ENCODE measurements at regions not wholly inside any gene's neighbourhood (a gene's known extent, or its start where the extent isn't known, plus 50 kb on each side); places are given as distances from the start of the nearest gene placed in this dataset.

DNA sequence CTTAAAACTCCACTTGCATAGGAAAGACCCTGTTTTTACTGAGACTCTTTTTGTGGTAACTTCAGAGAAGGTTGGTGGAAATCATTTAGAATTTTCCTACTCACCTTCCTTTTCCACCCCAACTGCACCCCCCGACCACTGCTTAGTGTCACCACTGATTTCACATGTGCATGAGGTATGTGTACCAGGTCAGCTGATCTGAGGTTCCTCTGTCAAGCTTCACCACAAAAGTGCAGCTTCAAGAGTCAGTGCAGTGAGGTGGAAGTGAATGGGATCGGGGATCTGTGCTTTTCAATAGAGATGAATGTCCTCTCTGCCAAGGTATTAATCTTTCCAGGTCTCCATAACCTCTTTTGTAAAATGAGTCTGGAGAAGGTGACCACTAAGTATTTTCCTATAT, 260.5 kb upstream of the WWC1 start:
- intact Hi-C loops (cut with DNase I) = no loop called here
- no peak for DNase-seq (ENCODE audit: low spot score)

DNA sequence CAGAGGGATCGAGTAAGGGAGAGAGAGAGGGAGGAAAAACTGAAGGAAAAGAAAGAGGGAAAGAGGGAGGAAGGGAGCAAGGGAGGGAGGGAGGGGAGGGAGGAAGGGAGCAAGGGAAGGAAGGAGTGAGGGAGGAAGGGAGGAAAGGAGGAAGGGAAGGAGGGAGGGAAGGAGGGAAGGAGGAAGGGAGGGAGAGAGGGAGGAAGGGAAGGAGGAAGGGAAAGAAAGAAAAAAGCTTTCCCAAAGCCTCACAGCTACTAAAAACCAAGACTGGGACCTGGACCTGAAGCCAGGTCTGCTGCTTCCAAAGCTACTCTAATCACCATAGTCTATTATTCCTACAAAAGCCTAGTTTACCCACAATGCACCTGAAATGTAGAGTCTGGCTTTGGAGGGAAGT, 259.8 kb upstream of the WWC1 start:
- no peak for DNase-seq (ENCODE audit: low spot score)
- intact Hi-C loops (cut with DNase I) = no loop called here

DNA sequence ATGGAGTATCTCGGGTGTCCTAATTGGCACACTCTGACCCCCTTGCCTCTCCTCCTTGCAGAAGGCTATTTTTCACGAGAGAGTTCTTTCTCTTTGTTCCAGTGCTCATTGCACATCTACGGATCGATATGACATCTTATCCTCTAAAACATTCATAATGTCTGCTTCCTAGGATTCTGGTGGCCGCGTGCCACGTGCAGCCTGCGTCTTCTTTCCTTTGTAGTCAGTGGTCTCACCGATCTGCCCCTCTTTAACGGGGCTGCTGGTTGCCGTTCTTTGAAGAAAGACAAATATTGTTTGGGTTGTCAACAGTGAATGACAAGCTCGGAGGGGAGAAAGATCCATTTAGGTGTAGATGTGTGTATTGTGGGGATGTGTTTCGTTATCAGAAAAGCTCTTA, 252.4 kb upstream of the WWC1 start:
- DNase-seq (ENCODE audit: low spot score) = no peak
- intact Hi-C loops (cut with DNase I) = no loop called here

DNA sequence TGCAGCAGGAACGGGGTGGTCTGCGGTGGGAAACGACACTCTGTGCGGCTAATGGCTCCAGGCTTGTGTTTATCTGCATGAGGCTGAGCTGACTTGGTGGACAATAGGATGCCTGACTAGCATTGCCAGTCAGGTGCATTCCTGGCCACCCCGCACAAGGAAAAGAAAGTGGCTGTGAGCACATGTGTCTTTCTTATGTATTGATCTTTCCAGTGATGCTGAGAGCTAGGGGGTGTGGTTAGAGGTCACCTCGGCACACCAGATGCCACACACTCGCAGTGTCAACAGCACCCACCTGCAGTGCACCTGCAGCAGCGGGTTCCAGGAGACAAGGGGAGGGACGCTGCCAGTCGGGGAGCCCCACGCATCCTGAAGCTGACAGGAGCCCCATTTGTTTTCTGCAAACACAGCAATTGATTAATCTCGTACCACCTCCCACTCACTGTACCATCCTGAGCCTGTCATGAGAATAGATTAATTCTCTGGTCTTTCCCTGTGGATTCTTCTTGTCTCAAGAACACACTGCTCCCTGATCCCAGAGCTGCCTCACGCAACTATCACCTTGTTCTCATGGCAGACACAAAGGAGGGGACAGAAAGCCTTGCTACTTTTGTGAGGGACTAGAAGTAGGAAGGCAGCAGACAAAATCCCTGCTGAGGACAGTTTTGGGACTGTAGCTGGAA, 251.7 kb upstream of the WWC1 start:
- intact Hi-C loops (cut with DNase I) = no loop called here

DNA sequence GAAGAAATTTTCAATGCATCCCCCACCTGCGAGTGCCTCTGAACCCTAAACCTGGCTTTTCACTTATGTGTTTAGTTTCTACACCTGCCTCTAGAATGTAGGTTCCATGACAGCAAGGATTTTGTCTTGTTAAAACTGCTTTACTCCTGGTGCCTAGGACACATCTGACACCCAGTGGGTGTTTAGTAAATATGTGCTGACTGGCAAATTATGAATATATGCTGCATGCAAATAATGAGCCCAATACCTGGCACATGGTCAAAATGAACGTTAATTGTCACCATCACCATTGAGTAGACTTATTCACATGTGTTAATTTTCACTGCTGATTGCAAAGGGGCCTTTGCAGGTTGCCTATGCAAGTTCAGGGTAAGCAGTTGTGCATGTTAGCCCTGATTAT, 249.9 kb upstream of the WWC1 start:
- no peak for DNase-seq (ENCODE audit: low spot score)
- intact Hi-C loops (cut with DNase I) = no loop called here

More for the DNA sequence above, 251.7 kb upstream of the WWC1 start:
- no peak for DNase-seq (ENCODE audit: low spot score)

DNA sequence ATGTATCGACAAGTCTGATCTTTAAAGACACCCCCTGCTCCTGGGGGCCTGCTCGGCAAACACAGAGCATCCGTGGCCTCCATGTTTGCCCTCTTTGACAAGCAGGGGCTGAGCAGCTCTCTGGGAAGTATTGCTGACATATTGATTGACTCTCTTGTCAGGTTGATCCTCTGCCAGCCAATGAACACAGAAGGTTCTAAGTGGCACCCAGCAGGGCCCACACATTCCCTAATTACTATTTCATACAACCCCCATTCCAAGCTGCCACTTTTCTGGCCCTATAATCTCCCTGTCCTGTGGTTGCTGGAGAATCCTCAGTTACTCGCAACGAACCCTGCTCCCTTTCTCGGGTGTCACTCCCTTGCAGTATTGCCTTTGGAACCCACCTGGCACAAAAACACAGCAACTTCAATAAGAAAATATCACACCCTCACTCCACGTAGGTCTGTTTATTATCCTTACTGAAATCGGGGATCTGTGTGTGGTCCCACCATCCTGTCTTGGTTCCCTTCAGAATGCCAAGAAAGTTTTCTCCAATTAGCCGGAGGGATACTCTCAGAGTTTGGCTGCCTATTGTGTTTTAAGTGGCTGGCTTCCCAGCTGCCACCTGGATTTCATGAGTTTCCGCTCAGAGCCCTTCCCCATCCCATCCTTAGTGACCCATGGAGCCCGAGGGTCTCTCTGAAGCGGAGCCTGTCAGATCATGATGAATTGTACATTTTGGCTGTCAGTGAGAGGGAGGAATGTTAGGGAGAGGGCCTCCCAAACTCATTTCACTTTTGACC, 249.0 kb upstream of the WWC1 start:
- intact Hi-C loops (cut with DNase I) = no loop called here
- DNase-seq (ENCODE audit: low spot score) = no peak

DNA sequence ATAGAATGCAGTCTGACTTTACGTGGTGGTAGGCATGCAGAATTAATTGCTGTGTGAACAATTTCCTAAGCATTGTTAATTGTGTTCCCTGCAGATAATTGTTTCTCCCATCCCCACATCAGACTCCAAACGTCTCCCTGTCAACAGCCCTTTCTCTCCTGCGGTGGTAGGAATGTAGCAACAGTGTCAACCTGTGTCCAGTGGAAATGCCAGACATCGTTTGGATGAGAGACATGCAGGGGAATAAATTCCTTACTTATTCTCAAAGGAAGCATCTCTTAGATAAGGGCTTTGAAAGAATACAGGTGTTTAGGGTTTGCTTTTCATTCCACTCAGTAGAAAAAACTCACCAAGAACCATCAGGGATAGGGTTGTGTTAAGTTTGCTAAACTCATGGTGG, 245.3 kb upstream of the WWC1 start:
- DNase-seq (ENCODE audit: low spot score) = no peak
- intact Hi-C loops (cut with DNase I) = no loop called here

DNA sequence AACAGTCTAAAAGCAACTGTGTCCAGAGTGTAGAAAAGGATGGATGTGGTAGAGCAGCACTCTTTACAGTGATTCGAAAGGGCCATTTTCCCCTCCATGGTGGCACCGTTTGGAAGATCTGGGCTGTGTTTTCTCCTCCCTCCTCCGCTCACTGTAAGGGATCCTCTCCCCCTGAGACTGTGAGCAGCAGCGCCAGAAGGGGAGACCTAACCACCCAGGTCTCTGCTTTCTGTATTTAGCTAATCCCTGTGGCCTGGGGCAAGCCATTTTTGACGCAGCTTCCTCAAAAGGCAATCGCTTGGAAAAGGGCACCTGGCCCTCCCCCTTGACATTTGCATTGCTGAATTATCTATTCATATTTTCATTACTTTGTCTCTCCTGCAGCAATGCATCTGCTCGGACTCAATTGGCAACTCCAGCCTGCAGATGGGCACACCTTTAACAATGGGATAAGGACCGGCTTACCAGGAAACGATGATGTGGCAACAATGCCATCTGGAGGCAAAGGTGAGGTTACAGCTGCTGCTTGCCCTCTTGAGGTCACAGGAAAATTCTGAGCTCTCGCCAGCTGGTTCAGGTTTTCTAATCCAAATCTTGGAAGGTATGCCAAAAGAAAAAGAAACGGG, 244.3 kb upstream of the WWC1 start:
- no peak for DNase-seq (ENCODE audit: low spot score)

DNA sequence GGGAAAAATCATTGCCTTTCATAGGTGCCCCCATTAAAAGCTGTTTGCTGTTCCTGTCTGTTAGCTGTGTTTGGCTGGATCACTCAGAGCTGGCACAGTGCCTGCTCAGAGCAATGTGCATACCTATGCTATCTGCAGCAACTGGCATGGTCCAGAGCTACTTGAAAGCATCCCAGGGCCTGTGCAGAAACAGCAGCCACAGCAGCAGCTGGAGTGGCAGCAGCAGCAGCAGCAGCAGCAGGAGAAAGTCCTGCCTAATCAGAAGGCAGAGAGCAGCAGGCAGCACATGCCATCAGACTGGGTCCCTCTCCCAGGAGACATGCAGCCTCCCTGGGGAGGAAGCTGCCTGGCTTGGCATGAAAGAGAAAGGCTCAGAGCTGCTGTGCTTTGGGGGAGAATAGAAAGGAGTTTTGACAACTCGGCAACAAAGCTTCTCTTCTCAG, 243.8 kb upstream of the WWC1 start:
- intact Hi-C loops (cut with DNase I) = no loop called here
- peak; percentile 80 for DNase-seq (ENCODE audit: low spot score)

More for the DNA sequence above, 244.3 kb upstream of the WWC1 start:
- intact Hi-C loops (cut with DNase I) = no loop called here

DNA sequence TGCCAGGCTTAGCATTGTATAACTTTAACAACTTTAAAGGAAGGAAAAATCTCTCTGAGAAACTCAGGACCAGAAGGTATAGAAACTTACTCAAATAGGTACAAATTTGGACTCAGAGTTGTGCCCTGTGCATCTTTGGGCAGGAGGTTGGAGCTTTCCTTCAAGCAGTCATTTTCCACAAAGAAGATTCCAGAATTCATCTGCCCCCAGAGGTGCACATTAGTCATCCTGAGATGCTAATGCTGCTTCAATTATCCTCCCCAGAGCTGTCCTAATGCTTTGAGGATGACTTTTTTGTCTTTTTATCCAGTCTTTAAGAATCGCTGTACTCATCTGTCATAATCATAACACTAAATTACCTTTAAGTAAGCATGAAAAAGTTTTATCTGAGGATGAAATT, 243.0 kb upstream of the WWC1 start:
- DNase-seq (ENCODE audit: low spot score) = no peak
- intact Hi-C loops (cut with DNase I) = no loop called here

DNA sequence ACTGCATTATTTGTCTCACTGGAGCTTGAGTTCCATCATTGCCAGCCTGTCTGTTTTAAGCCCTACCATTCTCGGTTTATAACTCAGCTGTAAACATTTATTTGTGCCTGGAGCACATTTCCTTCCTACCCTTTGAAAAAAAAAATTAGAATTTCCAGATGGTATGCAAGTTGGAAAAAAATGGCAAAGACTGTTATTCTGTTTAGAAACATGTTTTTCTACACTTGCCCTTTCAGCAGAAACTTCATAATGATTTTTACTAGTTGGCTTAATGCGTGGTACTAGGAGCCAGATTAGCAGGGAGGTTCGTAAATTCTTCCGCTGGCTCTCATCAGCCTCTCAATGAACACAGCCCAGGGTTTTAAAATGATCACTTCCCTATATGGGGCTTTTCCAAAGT, 238.8 kb upstream of the WWC1 start:
- no peak for DNase-seq (ENCODE audit: low spot score)
- intact Hi-C loops (cut with DNase I) = no loop called here

DNA sequence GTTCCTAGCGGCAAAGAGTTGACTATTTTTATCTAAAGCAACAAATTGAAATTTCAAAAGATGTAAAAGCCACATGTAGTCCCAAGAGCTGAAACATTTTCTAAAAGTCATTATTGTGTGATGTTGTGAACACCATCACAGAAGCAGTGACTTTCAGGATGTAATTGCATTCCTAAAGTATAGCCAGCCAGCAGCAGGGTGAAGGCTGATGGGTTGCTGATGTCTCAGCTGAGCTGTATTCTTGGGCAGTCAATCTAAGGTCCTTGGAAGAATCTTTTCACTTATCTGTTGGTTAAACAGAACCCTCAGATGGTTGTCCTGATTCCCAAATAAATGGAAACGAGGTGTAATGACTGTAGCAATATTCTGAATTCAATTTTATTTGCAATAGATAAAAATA, 237.4 kb upstream of the WWC1 start:
- DNase-seq (ENCODE audit: low spot score) = no peak
- intact Hi-C loops (cut with DNase I) = no loop called here

DNA sequence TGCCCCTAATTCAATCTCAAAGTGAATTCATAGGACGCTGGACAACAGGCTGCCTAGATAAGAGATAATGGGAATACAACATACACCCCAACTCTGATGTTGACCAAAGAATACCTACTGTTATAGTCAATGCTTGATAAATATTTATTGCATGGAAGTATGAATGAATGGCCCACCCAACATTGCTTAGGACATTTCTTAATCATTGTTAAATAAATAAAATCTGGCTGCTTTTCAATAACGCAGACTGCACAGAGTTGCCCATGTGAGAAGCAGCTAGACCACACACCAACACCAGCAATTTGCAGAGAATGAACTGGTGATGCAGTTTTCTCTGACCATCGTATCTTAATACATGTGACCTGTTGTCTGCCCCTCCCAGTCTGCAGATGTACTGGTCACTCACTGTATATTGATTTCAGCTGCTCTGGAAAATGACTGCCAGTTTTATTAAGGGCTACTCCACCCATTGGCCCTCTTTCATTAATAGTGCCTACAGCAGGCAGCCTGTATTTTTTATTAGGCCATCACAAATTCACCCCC, 236.2 kb upstream of the WWC1 start:
- intact Hi-C loops (cut with DNase I) = no loop called here
- DNase-seq (ENCODE audit: low spot score) = no peak

DNA sequence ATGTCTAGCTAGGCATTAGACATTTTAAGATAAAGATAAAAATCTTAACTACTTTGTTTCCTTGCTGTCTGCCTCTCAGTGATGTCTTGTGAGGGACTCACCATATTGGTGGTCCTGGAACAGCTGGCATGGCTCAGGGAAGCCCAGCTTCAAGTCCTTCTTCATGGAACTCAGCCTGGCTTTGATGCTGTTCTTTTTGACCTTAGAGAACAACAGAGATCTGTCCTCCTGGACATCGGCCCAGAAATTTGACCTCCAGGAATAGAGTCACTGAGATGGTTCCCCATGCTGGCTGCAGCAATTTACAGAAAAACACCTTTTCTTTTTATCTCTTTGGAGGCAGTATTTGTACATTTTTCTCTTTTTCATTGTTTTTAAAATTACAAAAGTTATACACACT, 235.5 kb upstream of the WWC1 start:
- no peak for DNase-seq (ENCODE audit: low spot score)
- intact Hi-C loops (cut with DNase I) = no loop called here

DNA sequence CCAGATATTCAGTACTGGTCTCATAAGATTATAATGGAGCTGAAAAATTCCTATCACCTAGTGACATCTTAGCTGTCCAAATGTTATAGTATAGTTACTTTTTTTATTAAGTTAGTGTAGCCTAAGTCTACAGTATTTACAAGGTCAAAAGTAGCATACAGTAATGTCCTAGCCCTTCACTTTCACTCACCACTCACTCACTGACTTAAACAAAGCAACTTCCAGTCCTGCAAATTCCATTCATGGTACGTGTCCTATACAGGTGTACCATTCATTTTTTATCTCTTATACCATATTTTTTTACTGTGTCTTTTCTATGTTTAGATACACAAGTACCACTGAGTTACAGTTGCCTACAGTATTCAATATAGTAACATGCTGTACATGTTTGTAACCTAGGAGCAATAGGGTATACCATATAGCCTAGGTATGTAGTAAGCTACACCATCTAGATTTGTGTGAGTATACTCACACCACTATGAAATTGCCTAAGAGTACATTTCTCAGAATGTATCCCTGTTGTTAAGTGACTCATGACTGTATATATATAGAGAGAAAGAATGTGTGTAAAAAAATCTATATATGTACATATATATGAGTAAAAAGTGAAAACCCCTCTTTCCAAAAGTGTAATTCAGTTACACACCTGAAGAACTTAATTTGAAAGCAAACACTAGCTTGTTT, 234.8 kb upstream of the WWC1 start:
- intact Hi-C loops (cut with DNase I) = no loop called here
- DNase-seq (ENCODE audit: low spot score) = no peak

DNA sequence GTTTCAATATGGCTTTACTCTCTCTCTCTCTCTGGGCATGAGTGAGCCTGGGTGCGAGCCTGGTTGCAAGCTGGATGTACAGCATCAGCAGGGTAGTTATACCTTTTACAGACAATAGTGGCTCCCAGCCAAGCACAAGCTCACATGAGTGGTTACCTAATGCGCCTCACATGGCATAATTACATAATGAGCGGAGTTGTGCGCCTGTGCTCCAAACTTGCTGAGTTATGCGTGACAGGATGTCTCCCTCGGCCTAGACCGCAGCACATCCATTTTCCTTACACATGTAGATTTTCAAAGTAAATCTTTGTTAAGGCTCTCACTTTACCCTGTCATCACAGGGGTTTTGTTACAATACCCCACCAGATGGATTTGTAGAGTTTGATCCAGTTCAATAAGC, 233.5 kb upstream of the WWC1 start:
- intact Hi-C loops (cut with DNase I) = no loop called here
- no peak for DNase-seq (ENCODE audit: low spot score)

DNA sequence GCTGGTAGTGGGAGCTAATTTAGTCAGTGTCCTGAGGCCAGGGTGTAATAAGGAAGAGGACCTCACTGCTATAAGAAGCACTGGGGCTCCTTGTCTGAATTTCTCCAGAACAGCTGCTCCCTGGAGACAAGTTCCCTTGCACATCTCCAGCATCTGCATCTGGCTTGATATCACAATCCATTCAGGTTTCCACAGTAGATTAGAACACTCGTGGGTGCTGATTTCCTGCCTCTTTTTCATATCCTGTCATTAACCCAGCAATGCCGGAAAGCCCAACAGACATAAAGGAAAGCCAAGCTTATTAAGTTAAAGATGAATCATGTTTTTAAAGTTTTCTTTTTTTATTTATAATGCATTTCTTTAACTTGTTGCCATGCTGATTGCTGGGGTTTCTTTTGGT, 232.3 kb upstream of the WWC1 start:
- intact Hi-C loops (cut with DNase I) = no loop called here

DNA sequence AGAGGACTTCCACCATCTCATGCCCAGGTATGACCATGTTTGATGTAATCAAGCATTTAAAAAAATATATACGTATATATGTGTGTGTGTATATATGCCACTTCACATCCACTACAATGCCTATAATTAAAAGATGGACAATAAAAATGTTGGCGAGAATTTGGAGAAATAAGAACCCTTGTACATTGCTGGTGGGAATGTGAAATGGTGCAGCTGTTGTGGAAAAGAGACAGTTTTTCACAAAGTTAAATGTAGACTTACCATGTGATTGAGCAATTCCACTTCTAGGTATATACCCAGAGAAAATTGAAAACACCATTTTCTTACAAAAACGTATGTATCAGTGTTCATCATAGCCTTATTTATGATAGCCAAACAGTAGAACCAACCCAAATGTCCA, 229.2 kb upstream of the WWC1 start:
- no peak for DNase-seq (ENCODE audit: low spot score)
- intact Hi-C loops (cut with DNase I) = no loop called here

More for the DNA sequence above, 232.3 kb upstream of the WWC1 start:
- no peak for DNase-seq (ENCODE audit: low spot score)

DNA sequence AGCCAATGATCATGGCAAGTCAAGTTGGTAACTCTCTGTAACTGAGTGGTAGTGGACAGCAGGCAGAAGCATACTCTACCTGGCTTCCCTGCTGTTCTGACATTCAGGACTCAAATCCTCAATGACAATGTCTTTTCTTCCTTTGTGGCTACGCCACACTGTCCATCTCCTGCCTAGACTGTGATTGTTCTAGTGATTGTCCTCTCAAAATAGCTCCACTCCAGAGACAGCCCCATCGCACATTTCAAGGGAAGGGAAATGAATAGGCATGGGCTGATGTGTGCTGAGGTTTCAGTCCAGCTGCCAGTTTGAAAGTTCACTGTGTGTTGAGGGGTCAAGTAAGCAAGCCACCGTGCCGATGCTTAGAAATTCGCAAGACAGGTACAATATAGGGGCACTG, 227.0 kb upstream of the WWC1 start:
- intact Hi-C loops (cut with DNase I) = no loop called here
- no peak for DNase-seq (ENCODE audit: low spot score)

DNA sequence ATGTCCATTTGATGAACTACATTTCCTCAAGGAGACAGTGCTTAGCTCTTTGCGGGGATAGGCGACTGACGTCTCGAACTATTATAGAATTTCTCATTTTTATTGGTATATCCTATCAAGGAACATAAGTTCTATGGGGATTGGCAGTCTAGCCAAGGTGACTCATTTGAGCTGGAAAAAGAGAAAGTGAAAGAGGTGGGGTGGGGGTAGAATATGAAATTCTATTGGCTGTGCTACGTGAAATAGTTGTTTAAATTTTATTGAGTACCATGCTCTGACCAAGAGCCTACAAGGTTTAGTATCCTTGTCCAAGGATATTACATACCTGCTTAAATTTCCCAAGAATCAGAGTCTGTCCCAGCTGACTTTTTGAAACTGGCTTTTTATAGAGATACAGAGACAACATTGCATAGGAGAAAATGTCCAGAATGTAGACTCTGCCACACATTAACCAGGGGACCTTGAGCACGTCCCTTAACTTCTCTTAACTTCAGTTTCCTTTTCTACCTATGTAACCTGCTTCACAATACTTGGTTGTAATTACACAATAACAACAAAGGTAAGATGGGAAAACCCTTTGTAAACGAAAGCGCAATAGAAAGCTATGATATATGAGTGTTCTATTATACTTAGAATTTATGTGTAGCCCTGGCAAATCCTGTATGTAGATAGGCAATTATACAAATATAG, 226.4 kb upstream of the WWC1 start:
- DNase-seq (ENCODE audit: low spot score) = no peak
- intact Hi-C loops (cut with DNase I) = no loop called here

Measured in cardiac septum (tissue), 1 donor.